Left lung (tissue), 4 donors: ENCODE measurements at regions not wholly inside any gene's neighbourhood (a gene's known extent, or its start where the extent isn't known, plus 50 kb on each side); places are given as distances from the start of the nearest gene placed in this dataset.

Experiments used
- ATAC-seq: fragments of 200-7000 bp; cut with Tn5 transposase; one replicate; pipeline ENCODE4 v1.9.1; 2020; ENCODE audit warnings: moderate library complexity
- DNase-seq, 4 donors: peaks; one replicate each; pipeline ENCODE4 v3.0.0-alpha.2; 2013 to 2020
- H3K27ac ChIP-seq, 2 donors: fragments of 200-600 bp; sonication (generic) in 1 of 2; one replicate each; pipeline versions ENCODE4 v1.5.0 to v1.8.0; 2020 to 2021
- H3K27me3 ChIP-seq, 2 donors: fragments of 200-600 bp; sonication (generic) in 1 of 2; one replicate each; pipeline versions ENCODE4 v1.5.0 to v1.8.0; 2020 to 2021
- H3K36me3 ChIP-seq, 2 donors: fragments of 200-600 bp; sonication (generic) in 1 of 2; one replicate each; pipeline versions ENCODE4 v1.5.0 to v1.8.0; 2020 to 2021
- H3K4me1 ChIP-seq, 2 donors: fragments of 200-600 bp; one replicate each; pipeline ENCODE4 v1.8.0; 2021
- H3K4me3 ChIP-seq, 2 donors: fragments of 200-600 bp; sonication (generic) in 1 of 2; one replicate each; pipeline versions ENCODE4 v1.5.0 to v1.8.0; 2020 to 2021; ENCODE audit warnings: mild to moderate bottlenecking in 1 of 2
- H3K9me3 ChIP-seq, 2 donors: fragments of 200-600 bp; sonication (generic) in 1 of 2; one replicate each; pipeline versions ENCODE4 v1.5.0 to v1.8.0; 2020 to 2021
- intact Hi-C, 2 donors: fragments of 100-400 bp; cut with DNase I; formaldehyde crosslinking; loops; one replicate each; pipeline versions ENCODE4 v1.11.2 to v1.14.2; 2022
- TF ChIP-seq, protein P1 (sequence below), 2 donors: fragments of 200-600 bp; sonication (generic) in 1 of 2; IDR thresholded peaks; one replicate each; pipeline versions ENCODE4 v1.5.0 to v1.8.0; 2021; ENCODE audit warnings: antibody characterized with exemption in 2 of 2
- donor health status: DM: no; HTN: yes; CAD: no.
- donor health status: DM: no; HTN: no; CAD: no.

- TF ChIP-seq, protein P1, sequence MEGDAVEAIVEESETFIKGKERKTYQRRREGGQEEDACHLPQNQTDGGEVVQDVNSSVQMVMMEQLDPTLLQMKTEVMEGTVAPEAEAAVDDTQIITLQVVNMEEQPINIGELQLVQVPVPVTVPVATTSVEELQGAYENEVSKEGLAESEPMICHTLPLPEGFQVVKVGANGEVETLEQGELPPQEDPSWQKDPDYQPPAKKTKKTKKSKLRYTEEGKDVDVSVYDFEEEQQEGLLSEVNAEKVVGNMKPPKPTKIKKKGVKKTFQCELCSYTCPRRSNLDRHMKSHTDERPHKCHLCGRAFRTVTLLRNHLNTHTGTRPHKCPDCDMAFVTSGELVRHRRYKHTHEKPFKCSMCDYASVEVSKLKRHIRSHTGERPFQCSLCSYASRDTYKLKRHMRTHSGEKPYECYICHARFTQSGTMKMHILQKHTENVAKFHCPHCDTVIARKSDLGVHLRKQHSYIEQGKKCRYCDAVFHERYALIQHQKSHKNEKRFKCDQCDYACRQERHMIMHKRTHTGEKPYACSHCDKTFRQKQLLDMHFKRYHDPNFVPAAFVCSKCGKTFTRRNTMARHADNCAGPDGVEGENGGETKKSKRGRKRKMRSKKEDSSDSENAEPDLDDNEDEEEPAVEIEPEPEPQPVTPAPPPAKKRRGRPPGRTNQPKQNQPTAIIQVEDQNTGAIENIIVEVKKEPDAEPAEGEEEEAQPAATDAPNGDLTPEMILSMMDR (IDR thresholded peaks at IDR 0.05) = no peak
- ATAC-seq (no peak), DNase-seq (no peak)
- Histone ChIP-seq H3K4me1 (no peaks in the 10 kb centered on the region), H3K36me3 (no peaks in the 10 kb centered on the region), H3K27ac (no peak overlapping the region), H3K9me3 (no peaks in the 10 kb centered on the region), H3K4me3 (no peak overlapping the region), H3K27me3 (peaks cover 0 to 22% of the 10 kb centered on the region in 2 donors)
- intact Hi-C loops = no loop called here
Measured at GRCh38 chr2:16020389-16021008, 80.1 kb downstream of the MYCN start.

DNA sequence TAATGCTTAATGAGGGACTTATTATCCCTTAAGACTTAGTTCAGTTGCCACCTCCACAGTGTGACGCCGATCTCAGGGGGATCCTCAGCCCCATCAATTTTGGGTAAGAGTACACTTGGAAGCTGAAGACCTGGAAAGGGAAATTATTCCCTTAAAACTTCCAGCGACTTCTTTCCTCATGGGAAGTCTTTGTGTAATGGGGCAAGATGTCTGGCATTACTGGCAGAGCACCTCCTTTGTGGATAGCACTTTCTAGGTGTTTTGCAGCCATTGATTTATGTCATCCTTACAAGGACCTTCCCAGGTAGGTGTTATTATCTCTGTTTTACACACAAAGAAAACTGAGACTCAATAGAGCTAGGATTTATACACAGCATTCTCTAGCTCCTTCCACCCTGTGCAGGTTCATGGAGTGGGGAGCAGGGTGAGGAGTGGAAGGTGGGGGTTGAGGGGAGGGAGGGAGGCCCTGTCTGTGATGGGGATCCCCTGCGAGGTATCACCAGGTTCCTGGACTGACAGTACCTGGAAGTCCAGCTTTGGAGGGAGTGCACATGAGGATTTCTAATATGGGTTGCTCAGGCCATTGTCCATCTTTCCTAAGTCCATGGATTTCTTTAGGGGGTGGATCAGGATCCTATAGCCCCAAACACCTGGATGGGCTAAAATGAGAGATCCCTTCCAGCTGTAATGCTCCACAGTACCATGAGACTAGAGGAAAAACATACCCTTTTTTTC, 79.4 kb downstream of the MYCN start:
- H3K9me3 ChIP-seq = no peaks in the 10 kb centered on the region
- ATAC-seq (no peak), DNase-seq (no peak)
- no peaks in the 10 kb centered on the region for H3K36me3 ChIP-seq
- TF ChIP-seq, protein P1 (IDR thresholded peaks at IDR 0.05) = no peak
- no peaks in the 10 kb centered on the region for H3K4me1 ChIP-seq
- peaks cover 0 to 29% of the 10 kb centered on the region in 2 donors for H3K27me3 ChIP-seq
- intact Hi-C loops = no loop called here
- H3K4me3 ChIP-seq = no peak overlapping the region
- no peak overlapping the region for H3K27ac ChIP-seq

- Histone ChIP-seq H3K9me3 (no peaks in the 10 kb centered on the region), H3K27ac (no peak overlapping the region), H3K4me3 (no peak overlapping the region), H3K27me3 (peaks cover 4 to 37% of the 10 kb centered on the region in 2 donors), H3K4me1 (peaks cover 0 to under 1% of the 10 kb centered on the region in 2 donors), H3K36me3 (no peaks in the 10 kb centered on the region)
- intact Hi-C loops = no loop called here
- ATAC-seq (no peak), DNase-seq (no peak)
- TF ChIP-seq, protein P1 (IDR thresholded peaks at IDR 0.05) = no peak
Measured at GRCh38 chr2:16019060-16019480, 78.7 kb downstream of the MYCN start.

GRCh38 chr2:16018277-16019059, 78.1 kb downstream of the MYCN start:
- TF ChIP-seq, protein P1 (IDR thresholded peaks at IDR 0.05) = no peak
- intact Hi-C loops = no loop called here
- no peak overlapping the region for H3K4me3 ChIP-seq
- no peak overlapping the region for H3K27ac ChIP-seq
- ATAC-seq (no peak), DNase-seq (no peak)
- H3K9me3 ChIP-seq = no peaks in the 10 kb centered on the region
- H3K36me3 ChIP-seq = no peaks in the 10 kb centered on the region
- peaks cover 8 to 43% of the 10 kb centered on the region in 2 donors for H3K27me3 ChIP-seq
- H3K4me1 ChIP-seq = peaks cover 0 to 7% of the 10 kb centered on the region in 2 donors

DNA sequence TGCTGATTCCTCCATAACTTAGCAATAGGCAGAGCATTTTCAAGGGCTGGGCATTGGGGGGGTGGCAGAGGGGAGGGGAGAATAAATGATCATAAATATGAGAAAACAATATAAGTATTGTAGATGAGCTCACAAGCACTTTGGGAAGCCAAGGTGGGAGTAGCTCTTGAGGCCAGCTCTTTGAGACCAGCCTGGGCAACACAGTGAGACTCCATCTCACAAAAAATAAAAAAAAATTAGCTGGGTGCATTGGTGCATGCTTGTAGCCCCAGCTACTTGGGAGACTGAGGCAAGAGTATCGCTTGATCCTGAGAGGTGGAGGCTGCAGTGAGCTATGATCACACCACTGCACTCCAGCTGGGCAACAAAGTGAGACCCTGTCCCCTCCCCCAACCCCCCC, 75.9 kb downstream of the MYCN start:
- DNase-seq (no peak), ATAC-seq (no peak)
- TF ChIP-seq, protein P1 (IDR thresholded peaks at IDR 0.05) = no peak
- no peaks in the 10 kb centered on the region for H3K36me3 ChIP-seq
- H3K27ac ChIP-seq = no peak overlapping the region
- no peaks in the 10 kb centered on the region for H3K9me3 ChIP-seq
- H3K4me3 ChIP-seq = no peak overlapping the region
- intact Hi-C loops = no loop called here
- H3K4me1 ChIP-seq = peaks cover 0 to 17% of the 10 kb centered on the region in 2 donors
- H3K27me3 ChIP-seq = peaks cover 25 to 58% of the 10 kb centered on the region in 2 donors
